Left lung (tissue), 4 donors: ENCODE measurements at regions not wholly inside any gene's neighbourhood (a gene's known extent, or its start where the extent isn't known, plus 50 kb on each side); places are given as distances from the start of the nearest gene placed in this dataset.

Experiments
- ATAC-seq: fragments of 200-7000 bp; cut with Tn5 transposase; one replicate; pipeline ENCODE4 v1.9.1; 2020; ENCODE audit warnings: moderate library complexity
- DNase-seq, 4 donors: peaks; one replicate each; pipeline ENCODE4 v3.0.0-alpha.2; 2013 to 2020
- H3K27ac ChIP-seq, 2 donors: fragments of 200-600 bp; sonication (generic) in 1 of 2; one replicate each; pipeline versions ENCODE4 v1.5.0 to v1.8.0; 2020 to 2021
- H3K27me3 ChIP-seq, 2 donors: fragments of 200-600 bp; sonication (generic) in 1 of 2; one replicate each; pipeline versions ENCODE4 v1.5.0 to v1.8.0; 2020 to 2021
- H3K36me3 ChIP-seq, 2 donors: fragments of 200-600 bp; sonication (generic) in 1 of 2; one replicate each; pipeline versions ENCODE4 v1.5.0 to v1.8.0; 2020 to 2021
- H3K4me1 ChIP-seq, 2 donors: fragments of 200-600 bp; one replicate each; pipeline ENCODE4 v1.8.0; 2021
- H3K4me3 ChIP-seq, 2 donors: fragments of 200-600 bp; sonication (generic) in 1 of 2; one replicate each; pipeline versions ENCODE4 v1.5.0 to v1.8.0; 2020 to 2021; ENCODE audit warnings: mild to moderate bottlenecking in 1 of 2
- H3K9me3 ChIP-seq, 2 donors: fragments of 200-600 bp; sonication (generic) in 1 of 2; one replicate each; pipeline versions ENCODE4 v1.5.0 to v1.8.0; 2020 to 2021
- CTCF ChIP-seq, 2 donors: fragments of 200-600 bp; sonication (generic) in 1 of 2; IDR thresholded peaks; one replicate each; pipeline versions ENCODE4 v1.5.0 to v1.8.0; 2021; ENCODE audit warnings: antibody characterized with exemption in 2 of 2
- intact Hi-C, 2 donors: fragments of 100-400 bp; cut with DNase I; formaldehyde crosslinking; loops; one replicate each; pipeline versions ENCODE4 v1.11.2 to v1.14.2; 2022
- donor health status: DM: no; HTN: yes; CAD: no.
- donor health status: DM: no; HTN: no; CAD: no.

GRCh38 chr3:150140614-150141321 lies 170.1 kb upstream of the PFN2 start:
- ATAC-seq: no peak
- TF ChIP-seq CTCF (IDR thresholded peaks at IDR 0.05): no peak
- intact Hi-C loops: no loop called here

GRCh38 chr3:150138824-150139223 lies 168.1 kb upstream of the PFN2 start:
- intact Hi-C loops: no loop called here

More at GRCh38 chr3:150140614-150141321, 170.1 kb upstream of the PFN2 start:
- Histone ChIP-seq H3K27me3 (no peaks in the 10 kb centered on the region), H3K27ac (no peak overlapping the region), H3K36me3 (no peaks in the 10 kb centered on the region), H3K9me3 (no peaks in the 10 kb centered on the region), H3K4me3 (no peak overlapping the region), H3K4me1 (no peaks in the 10 kb centered on the region)
- peak in 1 of 4 donors; percentile 43 for DNase-seq

GRCh38 chr3:150136242-150136641 lies 165.5 kb upstream of the PFN2 start:
- TF ChIP-seq CTCF (IDR thresholded peaks at IDR 0.05): no peak
- ATAC-seq (no peak), DNase-seq (no peak)
- Histone ChIP-seq H3K27me3 (no peaks in the 10 kb centered on the region), H3K9me3 (no peaks in the 10 kb centered on the region), H3K27ac (no peak overlapping the region), H3K36me3 (no peaks in the 10 kb centered on the region), H3K4me3 (no peak overlapping the region), H3K4me1 (no peaks in the 10 kb centered on the region)
- intact Hi-C loops: no loop called here

More at GRCh38 chr3:150138824-150139223, 168.1 kb upstream of the PFN2 start:
- Histone ChIP-seq H3K4me1 (no peaks in the 10 kb centered on the region), H3K27ac (no peak overlapping the region), H3K4me3 (no peak overlapping the region), H3K27me3 (no peaks in the 10 kb centered on the region), H3K36me3 (no peaks in the 10 kb centered on the region), H3K9me3 (no peaks in the 10 kb centered on the region)
- DNase-seq (no peak), ATAC-seq (no peak)
- no peak for TF ChIP-seq CTCF (IDR thresholded peaks at IDR 0.05)

DNA sequence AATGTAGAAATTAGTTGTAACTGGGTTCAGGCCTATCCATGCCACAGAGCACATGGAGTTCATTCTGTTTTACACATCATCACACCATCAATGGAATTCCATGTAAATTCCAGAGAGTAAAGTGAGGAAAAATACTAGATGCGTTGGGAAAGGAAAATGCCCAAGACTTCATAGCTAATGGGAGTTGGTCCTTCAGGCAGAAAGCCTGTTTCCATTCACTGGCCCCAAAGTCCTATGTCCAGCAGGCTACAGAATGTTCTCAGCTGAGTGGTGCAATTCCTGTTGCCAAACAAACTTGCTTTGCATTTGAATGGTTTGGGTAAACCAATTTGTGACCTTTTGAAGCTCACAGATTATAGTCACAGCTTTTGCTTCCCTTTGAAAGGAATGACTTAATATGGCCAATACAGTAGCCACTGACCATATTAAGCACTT lies 164.6 kb upstream of the PFN2 start:
- H3K27me3 ChIP-seq: no peaks in the 10 kb centered on the region
- H3K27ac ChIP-seq: no peak overlapping the region
- no peak for DNase-seq
- H3K9me3 ChIP-seq: no peaks in the 10 kb centered on the region
- no peak for ATAC-seq
- TF ChIP-seq CTCF (IDR thresholded peaks at IDR 0.05): no peak
- H3K4me3 ChIP-seq: no peak overlapping the region
- intact Hi-C loops: no loop called here
- H3K36me3 ChIP-seq: no peaks in the 10 kb centered on the region
- no peaks in the 10 kb centered on the region for H3K4me1 ChIP-seq

DNA sequence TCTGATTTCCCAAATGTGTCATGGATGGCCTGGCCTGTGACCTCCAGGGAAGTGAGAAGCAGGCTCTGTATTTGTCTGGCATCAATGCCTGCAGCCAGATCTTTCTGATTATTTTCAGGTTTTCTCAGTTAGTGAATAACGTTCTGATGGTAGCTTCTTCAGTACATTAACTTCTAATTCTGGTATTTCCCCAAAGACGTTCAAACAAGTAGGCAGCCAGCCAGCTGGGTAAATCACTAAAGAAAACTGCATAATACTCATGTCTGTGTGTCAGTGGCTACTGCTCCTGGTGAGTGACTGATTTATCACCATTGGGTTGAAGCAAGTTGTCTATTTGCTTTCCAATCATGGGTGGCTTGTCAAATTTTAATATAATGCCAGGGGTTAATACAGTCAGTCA lies 162.6 kb upstream of the PFN2 start:
- DNase-seq (no peak), ATAC-seq (no peak)
- TF ChIP-seq CTCF (IDR thresholded peaks at IDR 0.05): no peak
- Histone ChIP-seq H3K27ac (no peak overlapping the region), H3K9me3 (no peaks in the 10 kb centered on the region), H3K4me3 (no peak overlapping the region), H3K36me3 (no peaks in the 10 kb centered on the region), H3K27me3 (no peaks in the 10 kb centered on the region), H3K4me1 (no peaks in the 10 kb centered on the region)
- intact Hi-C loops: no loop called here
